ENCODE measurements at regions not wholly inside any gene's neighbourhood (a gene's known extent, or its start where the extent isn't known, plus 50 kb on each side); places are given as distances from the start of the nearest gene placed in this dataset.

GRCh38 chr13:99700468-99700867 is 199.2 kb downstream of the TM9SF2 start:
- TF ChIP-seq CTCF (conservative IDR thresholded peaks at IDR 0.05) (no peak), EZH2 (IDR thresholded peaks at IDR 0.05; ENCODE audit: low read depth) (no peak)
- H3K79me2 ChIP-seq (ENCODE audit: low read depth): no peaks in the 10 kb centered on the region
- H3F3A ChIP-seq (ENCODE audit: insufficient read depth, low read depth): no peaks in the 10 kb centered on the region
- POLR2A ChIA-PET (ENCODE audit: unreplicated experiment): no interaction called here
- H3K4me2 ChIP-seq: no peak overlapping the region
- no peaks in the 10 kb centered on the region for H3K4me1 ChIP-seq (replicated peaks; ENCODE audit: insufficient read depth)
- CTCF ChIA-PET: no interaction called here
- H3K36me3 ChIP-seq (ENCODE audit: low read depth): no peaks in the 10 kb centered on the region
- H3K4me3 ChIP-seq: no peak overlapping the region
- no peaks in the 10 kb centered on the region for H3K9me3 ChIP-seq (ENCODE audit: insufficient read depth, low read depth)
- BruUV-seq (replicated peaks): no TSS peak
- H3K9me2 ChIP-seq (ENCODE audit: insufficient read depth): no peaks in the 10 kb centered on the region
- H2AFZ ChIP-seq: no peak overlapping the region
- no peaks in the 10 kb centered on the region for H4K20me1 ChIP-seq (ENCODE audit: insufficient read depth)
- intact Hi-C loops (cut with micrococcal nuclease; ENCODE audit: unreplicated experiment): no loop called here
- H3K27ac ChIP-seq: no peak overlapping the region
- H3K27me3 ChIP-seq (ENCODE audit: insufficient read depth, low read depth): no peaks in the 10 kb centered on the region
- no peak for DNase-seq

- no peaks in the 10 kb centered on the region for H3K79me2 ChIP-seq (ENCODE audit: low read depth)
- intact Hi-C loops (cut with micrococcal nuclease; ENCODE audit: unreplicated experiment): no loop called here
- no peaks in the 10 kb centered on the region for H3K4me1 ChIP-seq (replicated peaks; ENCODE audit: insufficient read depth)
- no peak overlapping the region for H3K4me2 ChIP-seq
- POLR2A ChIA-PET (ENCODE audit: unreplicated experiment): no interaction called here
- TF ChIP-seq EZH2 (IDR thresholded peaks at IDR 0.05; ENCODE audit: low read depth) (no peak), CTCF (conservative IDR thresholded peaks at IDR 0.05) (no peak)
- no peak overlapping the region for H2AFZ ChIP-seq
- CTCF ChIA-PET: no interaction called here
- H3K27me3 ChIP-seq (ENCODE audit: insufficient read depth, low read depth): no peaks in the 10 kb centered on the region
- H3F3A ChIP-seq (ENCODE audit: insufficient read depth, low read depth): no peaks in the 10 kb centered on the region; the same call in 1 of the 2 replicates
- no peak overlapping the region for H3K27ac ChIP-seq
- H3K36me3 ChIP-seq (ENCODE audit: low read depth): no peaks in the 10 kb centered on the region
- no peak for DNase-seq
- H3K4me3 ChIP-seq: no peak overlapping the region
- H3K9me3 ChIP-seq (ENCODE audit: insufficient read depth, low read depth): no peaks in the 10 kb centered on the region
- no TSS peak for BruUV-seq (replicated peaks)
- H3K9me2 ChIP-seq (ENCODE audit: insufficient read depth): no peaks in the 10 kb centered on the region
- no peaks in the 10 kb centered on the region for H4K20me1 ChIP-seq (ENCODE audit: insufficient read depth)
These were observed 197.5 kb downstream of the TM9SF2 start for GRCh38 chr13:99698816-99699099.

- Histone ChIP-seq H3K9me3 (ENCODE audit: insufficient read depth, low read depth) (no peaks in the 10 kb centered on the region), H3K27ac (no peak overlapping the region), H3K4me2 (no peak overlapping the region), H3K9me2 (ENCODE audit: insufficient read depth) (no peaks in the 10 kb centered on the region), H3K4me3 (no peak overlapping the region), H2AFZ (no peak overlapping the region), H3F3A (ENCODE audit: insufficient read depth, low read depth) (no peaks in the 10 kb centered on the region; the same call in 1 of the 2 replicates), H4K20me1 (ENCODE audit: insufficient read depth) (no peaks in the 10 kb centered on the region), H3K79me2 (ENCODE audit: low read depth) (no peaks in the 10 kb centered on the region), H3K27me3 (ENCODE audit: insufficient read depth, low read depth) (no peaks in the 10 kb centered on the region), H3K4me1 (replicated peaks; ENCODE audit: insufficient read depth) (no peaks in the 10 kb centered on the region), H3K36me3 (ENCODE audit: low read depth) (no peaks in the 10 kb centered on the region)
- POLR2A ChIA-PET (ENCODE audit: unreplicated experiment): no interaction called here
- no peak for DNase-seq
- TF ChIP-seq CTCF (conservative IDR thresholded peaks at IDR 0.05): no peak
- no peak for TF ChIP-seq EZH2 (IDR thresholded peaks at IDR 0.05; ENCODE audit: low read depth)
- BruUV-seq (replicated peaks): no TSS peak
- CTCF ChIA-PET: no interaction called here
- intact Hi-C loops (cut with micrococcal nuclease; ENCODE audit: unreplicated experiment): no loop called here
These were observed 196.9 kb downstream of the TM9SF2 start for GRCh38 chr13:99698010-99698815.
